A549 (cell line): ENCODE measurements at regions not wholly inside any gene's neighbourhood (a gene's known extent, or its start where the extent isn't known, plus 50 kb on each side); places are given as distances from the start of the nearest gene placed in this dataset.

Source experiments
- BHLHE40 ChIP-seq: IDR thresholded peaks from 2 replicates; pipeline ENCODE4 v1.6.1; 2012; ENCODE audit warnings: low read depth, low read length, inconsistent platforms
- CBX8 ChIP-seq: fragments of 200-600 bp; sonication (generic); IDR thresholded peaks from 2 replicates; pipeline ENCODE4 v1.6.1; 2016
- CEBPB ChIP-seq, 2 experiments: fragments of >200 bp in 1 of 2; sonication (Bioruptor Twin) in 1 of 2; formaldehyde crosslinking in 1 of 2; IDR thresholded peaks; 2 replicates each; pipeline ENCODE4 v1.6.1; 2012 to 2016
- CTCF ChIP-seq: fragments of >200 bp; sonication (Bioruptor Twin); formaldehyde crosslinking; IDR thresholded peaks from 3 replicates; pipeline ENCODE4 v1.5.1; 2016
- ELK1 ChIP-seq: fragments of 150-350 bp; IDR thresholded peaks from 2 replicates; pipeline ENCODE4 v1.6.1; 2014; ENCODE audit warnings: low read depth, mild to moderate bottlenecking, low read length
- MAX ChIP-seq: IDR thresholded peaks from 2 replicates; pipeline ENCODE4 v1.6.1; 2012
- POLR2A ChIP-seq: IDR thresholded peaks from 2 replicates; pipeline ENCODE4 v1.6.1; 2012; ENCODE audit warnings: mild to moderate bottlenecking, low read length
- RAD21 ChIP-seq, 2 experiments: fragments of >200 bp in 1 of 2; sonication (Bioruptor Twin) in 1 of 2; formaldehyde crosslinking in 1 of 2; IDR thresholded peaks in 1 of 2; conservative IDR thresholded peaks in 1 of 2; 2 replicates in 1 of 2; 3 replicates in 1 of 2; pipeline ENCODE4 v1.6.1; 2012 to 2018; ENCODE audit warnings: inconsistent platforms in 1 of 2
- RNF2 ChIP-seq: fragments of 200-600 bp; sonication (generic); IDR thresholded peaks from 2 replicates; pipeline ENCODE4 v1.6.1; 2016; ENCODE audit warnings: low read depth, mild to moderate bottlenecking, antibody characterized with exemption, moderate library complexity, borderline replicate concordance
- SMC3 ChIP-seq: fragments of >200 bp; sonication (Bioruptor Twin); formaldehyde crosslinking; IDR thresholded peaks from 3 replicates; pipeline ENCODE4 v1.6.1; 2018; ENCODE audit warnings: inconsistent platforms

GRCh38 chr13:112171570-112171965 is 104.6 kb downstream of the SOX1 start:
- TF ChIP-seq SMC3, result no peak
- TF ChIP-seq BHLHE40, result no peak
- no peak for TF ChIP-seq RNF2
- TF ChIP-seq POLR2A, result no peak
- TF ChIP-seq MAX, result no peak
- TF ChIP-seq RAD21 (conservative IDR thresholded peaks at IDR 0.05 in 1 of 2, IDR thresholded peaks at IDR 0.05 in 1 of 2), result no peak
- no peak for TF ChIP-seq CTCF
- no peak for TF ChIP-seq ELK1
- no peak for TF ChIP-seq CEBPB (IDR thresholded peaks at IDR 0.05)
- no peak for TF ChIP-seq CBX8
